ENCODE measurements at regions not wholly inside any gene's neighbourhood (a gene's known extent, or its start where the extent isn't known, plus 50 kb on each side); places are given as distances from the start of the nearest gene placed in this dataset.

GRCh38 chr2:156206355-156206754 lies 126.2 kb downstream of the NR4A2 start:
- no peak overlapping the region for H2BK15ac ChIP-seq (ENCODE audit: low read depth, low read length)
- no peak overlapping the region for H3K4me2 ChIP-seq (ENCODE audit: low read depth, low read length)
- intact Hi-C loops (cut with micrococcal nuclease) = no loop called here
- no peak overlapping the region for H2AK5ac ChIP-seq (ENCODE audit: low read depth, low read length)
- no peak overlapping the region for H2BK20ac ChIP-seq (ENCODE audit: low read depth, low read length)
- no peaks in the 10 kb centered on the region for H4K20me1 ChIP-seq (ENCODE audit: insufficient read depth, low read length)
- H3K9ac ChIP-seq (ENCODE audit: low read depth, low read length) = no peak overlapping the region
- H3K56ac ChIP-seq (ENCODE audit: extremely low read depth, insufficient read depth, low read length) = no peak overlapping the region
- no peak overlapping the region for H4K5ac ChIP-seq (ENCODE audit: low read depth, low read length)
- H4K91ac ChIP-seq (ENCODE audit: insufficient read depth, low read depth, low read length) = no peak overlapping the region
- no peaks in the 10 kb centered on the region for H3K27me3 ChIP-seq (ENCODE audit: control insufficient read depth, insufficient read depth, low read length)
- H2AK9ac ChIP-seq (replicated peaks; ENCODE audit: low read depth, low read length, poor library complexity) = no peak overlapping the region
- H3K14ac ChIP-seq (replicated peaks; ENCODE audit: low read depth, low read length) = no peak overlapping the region
- no peak overlapping the region for H3K4ac ChIP-seq (ENCODE audit: low read depth, low read length)
- H3K18ac ChIP-seq (ENCODE audit: low read depth, low read length) = no peak overlapping the region
- no peaks in the 10 kb centered on the region for H3K79me1 ChIP-seq (ENCODE audit: low read depth in 1 of 2, low read length in 2 of 2)
- POLR2A ChIA-PET (ENCODE audit: unreplicated experiment) = no interaction called here
- H4K8ac ChIP-seq (ENCODE audit: low read depth in 2 of 2, low read length in 2 of 2) = no peak overlapping the region
- no CpG with 5 or more reads among the region's 2 CpGs for WGBS, 2 experiments (ENCODE audit: extremely low coverage in 2 of 2, insufficient read length in 1 of 2)
- no peaks in the 10 kb centered on the region for H3K9me1 ChIP-seq (ENCODE audit: insufficient read depth, low read length)
- H2AFZ ChIP-seq (replicated peaks; ENCODE audit: low read length, poor library complexity) = no peak overlapping the region
- no peak overlapping the region for H3K23ac ChIP-seq (ENCODE audit: low read depth, low read length)
- no peak for ATAC-seq (ENCODE audit: low read depth)
- H3K9me3 ChIP-seq (ENCODE audit: control insufficient read depth, insufficient read depth, low read length) = no peaks in the 10 kb centered on the region
- no peaks in the 10 kb centered on the region for H3K4me1 ChIP-seq (ENCODE audit: control insufficient read depth, insufficient read depth, low read length)
- H3K4me3 ChIP-seq (ENCODE audit: insufficient read depth, low read depth, low read length) = no peak overlapping the region
- TF ChIP-seq ELK1 (IDR thresholded peaks at IDR 0.05; ENCODE audit: borderline replicate concordance, low read depth, low read length) = no peak
- no peak for DNase-seq
- in situ Hi-C loops (cut with MboI; ENCODE audit: low sequenced_read_pairs) = no loop called here
- H2BK120ac ChIP-seq (ENCODE audit: low read depth, low read length) = no peak overlapping the region
- no peaks in the 10 kb centered on the region for H3K36me3 ChIP-seq (ENCODE audit: control insufficient read depth, insufficient read depth, low read length)
- no peak overlapping the region for H2BK5ac ChIP-seq (ENCODE audit: low read depth, low read length, poor library complexity, severe bottlenecking)
- CTCF ChIA-PET = no interaction called here
- H3K27ac ChIP-seq (ENCODE audit: insufficient read depth, low read length) = no peak overlapping the region
- dilution Hi-C loops (cut with HindIII; ENCODE audit: low sequenced_read_pairs, unreplicated experiment) = no loop called here
- no TSS peak for BruUV-seq (replicated peaks)

Data from IMR-90 (cell line).